ENCODE measurements at regions not wholly inside any gene's neighbourhood (a gene's known extent, or its start where the extent isn't known, plus 50 kb on each side); places are given as distances from the start of the nearest gene placed in this dataset.

DNA sequence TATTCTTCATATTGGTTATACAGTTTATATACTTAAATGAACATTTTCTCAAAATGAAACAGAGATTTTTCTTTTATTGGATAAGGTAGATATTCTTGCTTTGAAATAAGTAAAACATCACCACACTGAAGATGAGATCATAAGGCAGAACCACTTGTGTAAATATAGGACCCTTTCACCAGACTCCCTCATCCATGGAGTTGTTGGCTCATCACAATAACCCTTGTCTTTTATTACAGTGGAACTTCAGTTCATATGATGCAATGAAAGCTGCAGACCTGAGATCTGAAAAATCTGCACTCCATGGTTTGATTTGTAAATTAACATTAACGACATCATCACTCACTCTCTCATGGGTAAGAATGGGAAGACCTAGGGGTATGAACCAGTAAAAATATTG is 51.9 kb upstream of the DBX2 start:
- no peaks in the 10 kb centered on the region for H4K20me1 ChIP-seq (ENCODE audit: insufficient read depth, low read length)
- no peaks in the 10 kb centered on the region for H3K4me1 ChIP-seq (ENCODE audit: insufficient read depth, low read length)
- Mint-ChIP-seq H3K9me3 (ENCODE audit: unreplicated experiment) (no peaks in the 10 kb centered on the region), H3K4me3 (ENCODE audit: unreplicated experiment) (no peak overlapping the region), H3K27me3 (ENCODE audit: low read depth, unreplicated experiment) (no peaks in the 10 kb centered on the region), H3K27ac (ENCODE audit: unreplicated experiment) (no peak overlapping the region), H3K4me1 (ENCODE audit: low read depth, unreplicated experiment) (peaks cover 2% of the 10 kb centered on the region), H3K36me3 (ENCODE audit: low read depth, unreplicated experiment) (no peaks in the 10 kb centered on the region)
- no peaks in the 10 kb centered on the region for H3K79me2 ChIP-seq (ENCODE audit: insufficient read depth, low read length)
- no peak overlapping the region for H3K27ac ChIP-seq (ENCODE audit: low read depth, low read length)
- H3K9ac ChIP-seq (ENCODE audit: low read length) = no peak overlapping the region
- no peak overlapping the region for H3K4me2 ChIP-seq (ENCODE audit: low read length)
- H3K4me3 ChIP-seq (ENCODE audit: insufficient read depth, low read depth, low read length) = no peak overlapping the region
- FAIRE-seq (no peak), DNase-seq (ENCODE audit: low read depth) (no peak)
- no peak for TF ChIP-seq EZH2 (IDR thresholded peaks at IDR 0.05; ENCODE audit: insufficient read depth, low read length)
- TF ChIP-seq, protein P1, sequence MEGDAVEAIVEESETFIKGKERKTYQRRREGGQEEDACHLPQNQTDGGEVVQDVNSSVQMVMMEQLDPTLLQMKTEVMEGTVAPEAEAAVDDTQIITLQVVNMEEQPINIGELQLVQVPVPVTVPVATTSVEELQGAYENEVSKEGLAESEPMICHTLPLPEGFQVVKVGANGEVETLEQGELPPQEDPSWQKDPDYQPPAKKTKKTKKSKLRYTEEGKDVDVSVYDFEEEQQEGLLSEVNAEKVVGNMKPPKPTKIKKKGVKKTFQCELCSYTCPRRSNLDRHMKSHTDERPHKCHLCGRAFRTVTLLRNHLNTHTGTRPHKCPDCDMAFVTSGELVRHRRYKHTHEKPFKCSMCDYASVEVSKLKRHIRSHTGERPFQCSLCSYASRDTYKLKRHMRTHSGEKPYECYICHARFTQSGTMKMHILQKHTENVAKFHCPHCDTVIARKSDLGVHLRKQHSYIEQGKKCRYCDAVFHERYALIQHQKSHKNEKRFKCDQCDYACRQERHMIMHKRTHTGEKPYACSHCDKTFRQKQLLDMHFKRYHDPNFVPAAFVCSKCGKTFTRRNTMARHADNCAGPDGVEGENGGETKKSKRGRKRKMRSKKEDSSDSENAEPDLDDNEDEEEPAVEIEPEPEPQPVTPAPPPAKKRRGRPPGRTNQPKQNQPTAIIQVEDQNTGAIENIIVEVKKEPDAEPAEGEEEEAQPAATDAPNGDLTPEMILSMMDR (IDR thresholded peaks at IDR 0.05; ENCODE audit: insufficient read depth, low read depth, low read length) = no peak
- H3K36me3 ChIP-seq (ENCODE audit: insufficient read depth, low read length) = no peaks in the 10 kb centered on the region
- H3K9me3 ChIP-seq (ENCODE audit: insufficient read depth, low read depth, low read length) = no peaks in the 10 kb centered on the region
- no peaks in the 10 kb centered on the region for H3K27me3 ChIP-seq (ENCODE audit: insufficient read depth, low read length)
- no peak overlapping the region for H2AFZ ChIP-seq (ENCODE audit: low read depth, low read length)

DNA sequence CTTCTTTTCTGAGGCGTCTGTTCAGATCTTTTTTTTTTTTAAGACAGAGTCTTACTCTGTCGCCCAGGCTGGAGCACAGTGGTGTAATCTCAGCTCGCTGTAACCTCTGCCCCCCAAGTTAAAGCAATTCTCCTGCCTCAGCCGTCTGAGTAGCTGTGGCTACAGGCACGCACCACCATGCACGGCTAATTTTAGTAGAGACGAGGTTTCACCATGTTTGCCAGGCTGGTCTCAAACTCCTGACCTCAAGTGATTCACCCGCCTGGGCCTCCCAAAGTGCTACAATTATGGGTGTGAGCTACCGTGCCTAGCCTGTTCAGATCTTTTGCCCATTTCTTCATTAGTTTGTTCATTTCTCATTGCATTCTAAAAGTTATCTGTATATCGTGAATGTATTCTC is 55.1 kb upstream of the DBX2 start:
- Histone ChIP-seq H3K79me2 (ENCODE audit: insufficient read depth, low read length) (no peaks in the 10 kb centered on the region), H3K27me3 (ENCODE audit: insufficient read depth, low read length) (no peaks in the 10 kb centered on the region), H3K9ac (ENCODE audit: low read length) (no peak overlapping the region), H3K4me2 (ENCODE audit: low read length) (no peak overlapping the region), H4K20me1 (ENCODE audit: insufficient read depth, low read length) (no peaks in the 10 kb centered on the region), H2AFZ (ENCODE audit: low read depth, low read length) (no peak overlapping the region), H3K4me1 (ENCODE audit: insufficient read depth, low read length) (no peaks in the 10 kb centered on the region), H3K36me3 (ENCODE audit: insufficient read depth, low read length) (no peaks in the 10 kb centered on the region), H3K27ac (ENCODE audit: low read depth, low read length) (no peak overlapping the region), H3K4me3 (ENCODE audit: insufficient read depth, low read depth, low read length) (no peak overlapping the region), H3K9me3 (ENCODE audit: insufficient read depth, low read depth, low read length) (peaks cover 2% of the 10 kb centered on the region)
- Mint-ChIP-seq H3K27ac (ENCODE audit: unreplicated experiment) (no peak overlapping the region), H3K9me3 (ENCODE audit: unreplicated experiment) (peaks cover 2% of the 10 kb centered on the region), H3K27me3 (ENCODE audit: low read depth, unreplicated experiment) (no peaks in the 10 kb centered on the region), H3K36me3 (ENCODE audit: low read depth, unreplicated experiment) (no peaks in the 10 kb centered on the region), H3K4me3 (ENCODE audit: unreplicated experiment) (no peak overlapping the region), H3K4me1 (ENCODE audit: low read depth, unreplicated experiment) (no peaks in the 10 kb centered on the region)
- DNase-seq (ENCODE audit: low read depth) (no peak), FAIRE-seq (no peak)
- TF ChIP-seq, protein P1 (IDR thresholded peaks at IDR 0.05; ENCODE audit: insufficient read depth, low read depth, low read length) = no peak
- no peak for TF ChIP-seq EZH2 (IDR thresholded peaks at IDR 0.05; ENCODE audit: insufficient read depth, low read length)

DNA sequence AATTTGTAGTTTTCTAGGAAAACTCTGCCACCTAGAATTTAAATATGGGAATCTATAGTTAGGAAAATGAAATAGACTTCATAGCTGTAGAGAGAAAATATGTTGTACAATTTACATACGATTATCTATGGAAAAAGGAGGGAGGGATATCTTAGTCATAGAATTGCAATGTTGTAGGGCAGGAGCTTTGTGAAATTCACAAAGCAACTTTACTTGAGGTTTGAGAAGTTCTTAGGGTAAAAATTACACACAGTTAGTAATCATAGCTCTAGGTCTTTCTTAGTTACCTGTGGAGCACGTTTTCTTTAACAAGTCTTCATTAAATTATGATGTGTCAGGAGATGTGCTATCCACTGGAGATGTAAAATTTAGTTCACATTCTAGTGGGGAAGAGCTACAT is 61.4 kb upstream of the DBX2 start:
- no peaks in the 10 kb centered on the region for H3K4me1 ChIP-seq (ENCODE audit: insufficient read depth, low read length)
- FAIRE-seq (no peak), DNase-seq (ENCODE audit: low read depth) (no peak)
- no peaks in the 10 kb centered on the region for H3K27me3 ChIP-seq (ENCODE audit: insufficient read depth, low read length)
- no peak overlapping the region for H3K4me2 ChIP-seq (ENCODE audit: low read length)
- Mint-ChIP-seq H3K27ac (ENCODE audit: unreplicated experiment) (no peak overlapping the region), H3K9me3 (ENCODE audit: unreplicated experiment) (peaks cover 2% of the 10 kb centered on the region), H3K36me3 (ENCODE audit: low read depth, unreplicated experiment) (no peaks in the 10 kb centered on the region), H3K27me3 (ENCODE audit: low read depth, unreplicated experiment) (no peaks in the 10 kb centered on the region), H3K4me3 (ENCODE audit: unreplicated experiment) (no peak overlapping the region), H3K4me1 (ENCODE audit: low read depth, unreplicated experiment) (no peaks in the 10 kb centered on the region)
- TF ChIP-seq, protein P1 (IDR thresholded peaks at IDR 0.05; ENCODE audit: insufficient read depth, low read depth, low read length) = no peak
- no peak for TF ChIP-seq EZH2 (IDR thresholded peaks at IDR 0.05; ENCODE audit: insufficient read depth, low read length)
- no peaks in the 10 kb centered on the region for H3K36me3 ChIP-seq (ENCODE audit: insufficient read depth, low read length)
- H3K79me2 ChIP-seq (ENCODE audit: insufficient read depth, low read length) = no peaks in the 10 kb centered on the region
- no peak overlapping the region for H3K27ac ChIP-seq (ENCODE audit: low read depth, low read length)
- no peak overlapping the region for H2AFZ ChIP-seq (ENCODE audit: low read depth, low read length)
- peaks cover 2% of the 10 kb centered on the region for H3K9me3 ChIP-seq (ENCODE audit: insufficient read depth, low read depth, low read length)
- H3K4me3 ChIP-seq (ENCODE audit: insufficient read depth, low read depth, low read length) = no peak overlapping the region
- no peak overlapping the region for H3K9ac ChIP-seq (ENCODE audit: low read length)
- H4K20me1 ChIP-seq (ENCODE audit: insufficient read depth, low read length) = no peaks in the 10 kb centered on the region
